Skeletal muscle tissue (tissue), 3 donors: ENCODE measurements at regions not wholly inside any gene's neighbourhood (a gene's known extent, or its start where the extent isn't known, plus 50 kb on each side); places are given as distances from the start of the nearest gene placed in this dataset.

Source experiments
- H3K27ac ChIP-seq: one replicate; pipeline ENCODE4 v1.7.0; 2013; ENCODE audit warnings: mild to moderate bottlenecking, low read depth, low read length, inconsistent platforms
- H3K27me3 ChIP-seq, 3 donors: one replicate each; pipeline ENCODE4 v1.7.0; 2013; ENCODE audit warnings: low read length in 3 of 3; ENCODE audit not compliant: control insufficient read depth in 3 of 3, insufficient read depth in 3 of 3
- H3K36me3 ChIP-seq, 3 donors: one replicate each; pipeline ENCODE4 v1.7.0; 2013; ENCODE audit warnings: low read length in 3 of 3; ENCODE audit not compliant: control insufficient read depth in 3 of 3, insufficient read depth in 3 of 3
- H3K4me1 ChIP-seq, 3 donors: one replicate each; pipeline ENCODE4 v1.7.0; 2013; ENCODE audit warnings: low read length in 3 of 3, mild to moderate bottlenecking in 3 of 3; ENCODE audit not compliant: control insufficient read depth in 3 of 3, insufficient read depth in 3 of 3
- H3K4me3 ChIP-seq, 3 donors: one replicate each; pipeline ENCODE4 v1.7.0; 2013; ENCODE audit warnings: low read length in 3 of 3
- H3K9ac ChIP-seq, 3 donors: one replicate each; pipeline ENCODE4 v1.7.0; 2013; ENCODE audit warnings: low read length in 3 of 3, mild to moderate bottlenecking in 3 of 3, moderate library complexity in 2 of 3, low read depth in 1 of 3
- H3K9me3 ChIP-seq, 3 donors: one replicate each; pipeline ENCODE4 v1.7.0; 2013; ENCODE audit warnings: low read length in 3 of 3; ENCODE audit not compliant: control insufficient read depth in 3 of 3
- donor health status: Osteomylitis.

DNA sequence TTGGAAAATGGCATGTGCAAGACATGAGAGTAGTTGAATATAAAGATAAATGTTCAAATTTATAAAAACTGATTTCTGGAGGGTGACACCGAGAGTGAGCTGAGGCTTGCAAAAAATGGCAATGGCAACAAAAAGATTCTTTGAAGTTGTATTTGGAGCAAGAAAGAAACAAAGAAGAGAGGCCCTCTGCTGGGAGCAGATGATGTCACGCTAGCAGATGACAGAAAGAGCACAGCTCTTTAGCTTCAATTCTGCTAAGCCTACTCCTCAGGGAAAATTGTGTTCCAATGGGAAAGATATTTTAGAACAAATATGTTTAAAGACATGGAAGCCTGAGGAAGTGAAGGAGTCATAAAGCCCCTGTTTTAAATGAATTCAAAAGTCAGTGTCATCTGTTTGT lies 125.3 kb upstream of the NOX3 start:
- Histone ChIP-seq H3K9ac (no peak overlapping the region), H3K27me3 (no peaks in the 10 kb centered on the region), H3K4me1 (no peaks in the 10 kb centered on the region), H3K36me3 (no peaks in the 10 kb centered on the region), H3K4me3 (no peak overlapping the region), H3K27ac (no peak overlapping the region), H3K9me3 (peaks cover 0 to 3% (median 0%) of the 10 kb centered on the region in 3 donors)

DNA sequence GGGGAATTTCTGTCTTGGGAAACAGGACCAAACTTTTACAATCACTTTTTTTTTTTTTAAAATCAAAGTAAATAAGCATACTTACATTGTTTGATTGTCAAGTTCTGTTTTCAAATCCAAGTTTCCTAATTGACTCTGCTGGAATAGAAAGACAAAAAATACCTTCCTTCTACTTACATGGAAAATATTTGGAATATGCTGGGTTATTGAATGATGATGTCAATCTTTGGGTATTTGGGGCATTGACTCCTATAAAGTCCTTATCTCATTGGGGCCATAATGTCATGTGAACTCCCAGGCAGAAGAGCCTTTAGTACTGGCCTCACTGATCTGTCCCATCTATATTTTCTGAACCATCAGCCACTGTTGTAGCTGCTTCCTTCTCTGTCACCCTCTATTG lies 122.6 kb upstream of the NOX3 start:
- H3K4me1 ChIP-seq = no peaks in the 10 kb centered on the region
- no peak overlapping the region for H3K27ac ChIP-seq
- H3K36me3 ChIP-seq = no peaks in the 10 kb centered on the region
- H3K4me3 ChIP-seq = no peak overlapping the region
- H3K9ac ChIP-seq = no peak overlapping the region
- no peaks in the 10 kb centered on the region for H3K27me3 ChIP-seq
- H3K9me3 ChIP-seq = no peaks in the 10 kb centered on the region

DNA sequence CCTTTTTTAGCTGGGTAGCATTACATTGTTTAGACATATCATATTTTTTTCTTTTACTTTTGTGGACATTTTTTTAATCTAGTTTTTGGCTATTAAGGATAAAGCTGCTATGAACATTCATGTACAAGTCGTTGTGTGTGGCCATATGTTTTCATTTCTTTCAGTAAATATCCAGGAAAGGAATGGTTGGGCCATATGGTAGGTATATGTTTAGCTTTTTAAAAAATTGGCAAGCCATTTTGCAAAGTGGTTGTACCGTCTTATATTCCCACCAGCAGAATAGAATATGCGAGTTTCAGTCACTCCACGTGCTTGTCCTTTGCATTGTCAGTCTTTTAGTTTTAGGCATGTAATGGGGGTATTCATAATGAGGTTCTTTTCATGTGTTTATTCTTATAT lies 106.3 kb upstream of the NOX3 start:
- H3K9me3 ChIP-seq = no peaks in the 10 kb centered on the region
- H3K27me3 ChIP-seq = no peaks in the 10 kb centered on the region
- H3K27ac ChIP-seq = no peak overlapping the region
- no peak overlapping the region for H3K4me3 ChIP-seq
- no peaks in the 10 kb centered on the region for H3K36me3 ChIP-seq
- no peak overlapping the region for H3K9ac ChIP-seq
- no peaks in the 10 kb centered on the region for H3K4me1 ChIP-seq

DNA sequence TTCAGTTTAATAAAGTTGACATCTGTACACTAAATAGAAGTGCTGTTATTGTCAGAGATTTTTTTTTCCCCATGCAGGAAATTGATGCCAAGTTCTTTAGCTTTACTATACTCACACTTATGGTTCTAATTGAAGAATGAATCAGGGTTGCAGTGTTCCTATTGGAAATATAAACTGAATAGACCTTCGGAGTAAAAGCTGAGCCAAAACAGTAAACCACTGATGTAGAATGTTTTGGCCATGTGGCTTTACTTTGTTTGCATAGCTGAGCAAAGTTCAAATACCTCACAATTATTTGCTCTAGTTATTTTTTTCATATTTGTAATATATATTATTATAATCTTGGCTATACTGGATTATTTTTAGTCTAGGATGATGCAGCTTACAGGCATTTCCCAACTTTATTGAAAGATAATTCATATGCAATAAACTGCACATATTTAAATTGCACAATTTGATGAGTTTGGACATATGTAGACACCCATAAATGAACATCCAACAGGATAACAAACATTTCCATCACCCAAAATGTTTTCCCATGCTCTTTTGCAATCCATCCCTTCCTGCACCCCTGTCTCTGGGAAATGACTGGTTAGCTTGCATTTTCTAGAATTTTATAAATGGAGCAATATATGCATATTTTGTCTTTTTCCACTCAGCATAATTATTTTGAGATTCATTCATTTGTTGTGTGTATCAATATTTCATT lies 105.8 kb upstream of the NOX3 start:
- H3K9me3 ChIP-seq = no peaks in the 10 kb centered on the region
- H3K27me3 ChIP-seq = no peaks in the 10 kb centered on the region
- no peaks in the 10 kb centered on the region for H3K4me1 ChIP-seq
- H3K4me3 ChIP-seq = no peak overlapping the region
- H3K27ac ChIP-seq = no peak overlapping the region
- H3K36me3 ChIP-seq = no peaks in the 10 kb centered on the region
- no peak overlapping the region for H3K9ac ChIP-seq

DNA sequence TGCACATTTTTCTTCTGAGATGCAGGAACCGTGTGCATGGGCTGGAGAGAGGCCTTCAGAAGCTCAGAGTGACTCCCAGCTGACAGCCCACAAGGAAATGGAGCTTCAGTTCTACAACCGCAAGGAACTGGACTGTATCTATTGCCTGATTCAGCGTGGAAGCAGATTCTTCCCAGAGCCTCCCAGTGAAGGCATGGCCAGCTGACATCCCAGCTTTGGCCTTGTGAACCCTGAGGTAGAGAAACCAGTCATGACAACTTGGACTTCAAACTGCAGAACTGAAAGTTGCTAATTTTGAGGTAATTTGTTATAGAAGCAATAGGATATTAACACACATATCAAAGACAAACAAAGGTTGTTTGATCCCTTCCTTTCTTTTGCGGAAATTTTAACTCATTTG lies 94.3 kb upstream of the NOX3 start:
- no peak overlapping the region for H3K4me3 ChIP-seq
- H3K36me3 ChIP-seq = no peaks in the 10 kb centered on the region
- no peaks in the 10 kb centered on the region for H3K9me3 ChIP-seq
- H3K27ac ChIP-seq = no peak overlapping the region
- no peaks in the 10 kb centered on the region for H3K27me3 ChIP-seq
- H3K9ac ChIP-seq = no peak overlapping the region
- no peaks in the 10 kb centered on the region for H3K4me1 ChIP-seq

DNA sequence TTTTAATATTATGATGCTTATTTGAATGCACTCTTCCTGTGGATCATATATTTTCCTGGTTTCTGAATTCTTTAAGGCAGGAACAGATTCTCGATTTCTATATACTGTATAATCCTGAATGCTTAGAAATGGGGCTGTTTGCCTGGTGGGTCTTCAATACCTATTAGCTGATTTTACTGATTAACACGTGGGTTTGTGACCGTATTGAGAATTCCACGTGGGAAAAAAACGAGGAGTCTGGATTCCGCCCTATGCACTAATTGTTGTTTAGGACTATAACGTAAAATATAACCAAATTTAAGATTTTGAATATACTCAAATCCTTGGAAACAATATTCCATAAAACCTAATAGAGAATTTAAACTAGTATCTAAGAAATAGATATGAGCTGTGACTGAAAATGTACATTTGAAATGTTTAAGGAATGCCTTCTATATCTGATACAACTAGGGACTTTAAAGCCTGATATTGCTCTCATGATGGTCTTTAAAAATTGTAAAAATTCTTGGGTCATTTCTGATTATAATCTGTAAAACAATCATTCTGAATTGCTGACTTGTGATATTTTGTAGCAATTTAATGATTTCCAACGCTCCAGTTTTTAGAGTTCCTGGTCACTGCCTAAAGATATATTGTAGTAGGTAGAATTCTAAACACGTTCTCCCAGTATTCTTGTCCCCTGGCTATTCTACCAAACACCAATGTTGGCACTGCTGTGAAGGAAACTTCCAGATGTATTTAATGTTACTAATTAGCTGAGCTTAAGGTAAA lies 93.6 kb upstream of the NOX3 start:
- no peaks in the 10 kb centered on the region for H3K9me3 ChIP-seq

DNA sequence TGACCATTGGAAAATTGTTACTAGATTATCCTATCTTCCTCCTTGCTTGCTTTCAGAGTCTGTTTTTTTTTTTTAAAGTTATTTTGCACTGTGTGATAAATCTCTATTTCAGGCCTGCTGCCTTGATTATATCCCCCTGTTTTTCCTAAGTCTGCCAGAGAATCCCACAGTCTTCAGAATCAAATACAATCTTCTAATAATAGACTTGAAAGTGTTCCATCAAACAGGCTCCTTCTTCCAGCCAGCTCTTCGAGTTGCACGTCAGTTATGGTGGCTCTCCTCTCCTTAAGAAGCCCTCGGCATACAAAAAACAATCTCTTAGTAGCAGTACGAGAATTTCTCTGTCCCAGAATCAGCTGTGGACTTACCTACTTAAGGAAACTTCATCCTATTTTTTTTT lies 92.9 kb upstream of the NOX3 start:
- Histone ChIP-seq H3K27me3 (no peaks in the 10 kb centered on the region), H3K27ac (no peak overlapping the region), H3K4me3 (no peak overlapping the region), H3K4me1 (no peaks in the 10 kb centered on the region), H3K9ac (no peak overlapping the region), H3K36me3 (no peaks in the 10 kb centered on the region), H3K9me3 (no peaks in the 10 kb centered on the region)

More for the DNA sequence above, 93.6 kb upstream of the NOX3 start:
- no peaks in the 10 kb centered on the region for H3K36me3 ChIP-seq
- no peaks in the 10 kb centered on the region for H3K4me1 ChIP-seq
- no peak overlapping the region for H3K27ac ChIP-seq
- no peak overlapping the region for H3K4me3 ChIP-seq
- no peaks in the 10 kb centered on the region for H3K27me3 ChIP-seq
- H3K9ac ChIP-seq = no peak overlapping the region

DNA sequence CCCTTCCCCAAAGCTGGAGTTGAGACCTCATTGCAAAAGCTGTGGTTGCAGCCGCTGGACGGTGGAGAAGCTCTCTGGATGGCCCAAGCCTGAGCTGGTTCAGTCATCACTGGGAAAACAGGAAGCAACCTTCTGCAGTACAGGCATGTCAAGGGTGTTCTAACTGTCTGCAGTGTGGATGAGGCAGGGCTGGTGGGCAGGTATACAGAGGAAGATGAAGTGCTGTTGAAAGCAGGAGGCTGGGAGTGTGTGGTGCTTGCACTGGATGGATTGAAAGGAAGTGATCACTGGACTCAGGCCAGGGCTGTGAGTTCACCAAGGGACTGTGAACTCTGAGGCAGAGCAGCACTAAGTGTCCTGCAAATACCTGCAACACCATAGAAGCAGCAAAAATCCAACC lies 89.0 kb upstream of the NOX3 start:
- Histone ChIP-seq H3K27ac (no peak overlapping the region), H3K9ac (no peak overlapping the region), H3K9me3 (no peaks in the 10 kb centered on the region), H3K4me1 (no peaks in the 10 kb centered on the region), H3K27me3 (no peaks in the 10 kb centered on the region), H3K4me3 (no peak overlapping the region), H3K36me3 (no peaks in the 10 kb centered on the region)

DNA sequence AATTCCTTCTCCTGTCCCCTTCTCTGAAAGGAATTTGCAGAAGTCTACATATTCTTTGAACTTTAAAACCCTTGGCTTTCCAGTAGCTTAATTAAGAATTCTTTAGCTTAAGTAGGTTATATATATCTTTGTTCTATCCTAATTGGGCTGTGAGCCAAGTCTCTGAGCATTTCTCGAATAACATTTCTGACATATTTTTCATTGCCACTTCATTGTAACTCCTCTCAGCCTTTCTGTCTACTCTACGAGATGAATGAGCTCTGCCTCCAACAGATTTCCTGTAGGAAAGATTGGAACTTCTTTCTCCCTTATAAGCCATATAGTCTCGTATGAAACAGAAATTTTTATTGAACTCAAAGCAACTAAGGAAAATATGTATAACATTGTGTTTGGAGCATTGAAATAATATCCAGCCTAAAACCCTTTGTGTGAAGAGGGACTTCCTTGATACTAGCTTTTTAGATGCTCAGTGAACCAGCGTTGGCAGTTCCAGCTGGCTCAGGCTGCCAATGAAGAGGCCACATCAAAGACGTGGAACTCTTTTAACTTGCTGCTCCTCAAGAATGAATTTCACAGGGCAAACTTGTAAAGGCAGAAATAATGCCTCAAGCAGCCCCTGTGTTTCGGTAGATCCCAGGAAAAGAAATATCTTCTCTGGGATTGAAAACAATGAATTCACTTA lies 87.7 kb upstream of the NOX3 start:
- no peaks in the 10 kb centered on the region for H3K4me1 ChIP-seq
- H3K4me3 ChIP-seq = no peak overlapping the region
- no peaks in the 10 kb centered on the region for H3K27me3 ChIP-seq
- no peak overlapping the region for H3K27ac ChIP-seq
- H3K9ac ChIP-seq = no peak overlapping the region
- no peaks in the 10 kb centered on the region for H3K9me3 ChIP-seq
- no peaks in the 10 kb centered on the region for H3K36me3 ChIP-seq

DNA sequence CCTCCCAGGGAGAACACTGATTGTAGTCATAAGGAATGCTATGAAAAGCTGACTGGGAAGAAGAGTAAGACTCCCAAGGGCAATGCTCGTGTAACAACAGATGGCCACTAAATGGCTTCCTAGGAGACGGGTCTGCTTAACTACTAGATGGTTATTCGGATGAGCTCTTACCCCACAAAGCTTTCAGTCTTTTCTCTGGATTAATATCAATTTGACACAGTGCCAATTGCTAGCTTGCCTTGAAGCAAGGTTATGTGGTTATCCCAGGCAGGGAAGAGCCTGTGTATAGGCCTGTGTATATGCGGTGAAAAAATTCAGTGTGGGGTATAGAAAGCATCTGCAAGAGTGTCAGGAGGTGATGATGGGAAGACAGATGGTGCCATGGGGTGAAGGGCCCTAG lies 86.4 kb upstream of the NOX3 start:
- no peaks in the 10 kb centered on the region for H3K4me1 ChIP-seq
- no peaks in the 10 kb centered on the region for H3K36me3 ChIP-seq
- no peak overlapping the region for H3K27ac ChIP-seq
- no peak overlapping the region for H3K4me3 ChIP-seq
- H3K9me3 ChIP-seq = no peaks in the 10 kb centered on the region
- H3K27me3 ChIP-seq = no peaks in the 10 kb centered on the region
- H3K9ac ChIP-seq = no peak overlapping the region
